Adrenal gland (tissue), 9 donors: ENCODE measurements at regions not wholly inside any gene's neighbourhood (a gene's known extent, or its start where the extent isn't known, plus 50 kb on each side); places are given as distances from the start of the nearest gene placed in this dataset.

Experiments used
- DNase-seq, 7 donors: peaks; one replicate each; pipeline ENCODE4 v3.0.0-alpha.2; 2019 to 2020
- H3K27ac ChIP-seq, 5 donors: fragments of 200-600 bp; sonication (generic) in 4 of 5; 1 replicate in 3 of 5; 2 replicates in 2 of 5; pipeline versions ENCODE4 v1.5.1 to v1.8.0; 2016 to 2020; ENCODE audit warnings: mild to moderate bottlenecking in 1 of 5
- H3K27me3 ChIP-seq: fragments of 200-600 bp; 2 replicates; pipeline ENCODE4 v1.8.0; 2021
- H3K36me3 ChIP-seq, 2 donors: fragments of 200-600 bp; replicated peaks in 1 of 2; 1 replicate in 1 of 2; 2 replicates in 1 of 2; pipeline versions ENCODE4 v1.5.1 to v1.8.0; 2018 to 2022
- H3K4me1 ChIP-seq, 2 donors: fragments of 200-600 bp; replicated peaks in 1 of 2; 1 replicate in 1 of 2; 2 replicates in 1 of 2; pipeline versions ENCODE4 v1.5.1 to v1.8.0; 2018 to 2021
- H3K4me3 ChIP-seq, 4 donors: fragments of 200-600 bp; sonication (generic) in 3 of 4; one replicate each; pipeline ENCODE4 v1.5.1; 2016 to 2018
- H3K9me3 ChIP-seq, 3 donors: fragments of 200-600 bp; sonication (generic) in 1 of 3; replicated peaks in 1 of 3; 1 replicate in 2 of 3; 2 replicates in 1 of 3; pipeline versions ENCODE4 v1.5.1 to v1.8.0; 2016 to 2021
- CTCF ChIP-seq, 6 experiments: fragments of 450-650 bp in 4 of 6; fragments of 200-600 bp in 2 of 6; sonication (generic) in 1 of 6; IDR thresholded peaks; 1 replicate in 5 of 6; 2 replicates in 1 of 6; pipeline versions ENCODE4 v1.5.1 to v1.8.0; 2016 to 2021; ENCODE audit warnings: antibody characterized with exemption in 6 of 6, mild to moderate bottlenecking in 2 of 6, moderate library complexity in 1 of 6
- POLR2A ChIP-seq, 2 donors: fragments of 450-650 bp; IDR thresholded peaks; one replicate each; pipeline ENCODE4 v1.6.1; 2017; ENCODE audit warnings: antibody characterized with exemption in 2 of 2, mild to moderate bottlenecking in 2 of 2, moderate library complexity in 1 of 2
- WGBS, 4 donors: extraction: QIAGEN DNeasy Blood & Tissue Kit in 2 of 4; methylation state at CpG; one replicate each; pipeline versions ENCODE4 v1.1.5 to v1.1.7; 2013 to 2017; 5-methylcytosine and 5-hydroxymethylcytosine counted together
- intact Hi-C, 2 donors: fragments of 100-400 bp; cut with DNase I; formaldehyde crosslinking; loops; one replicate each; pipeline versions ENCODE4 v1.14.1 to v1.15.0; 2022 to 2023
- donor health status: healthy with polysubstance abuse.
- donor health status: Bipolar disorder and iron deficiency.
- donor health status: DM: yes; HTN: yes; CAD: no.
- donor health status: DM: no; HTN: no; CAD: no.
- donor health status: DM: no; HTN: no; CAD: no.

- Histone ChIP-seq H3K9me3 (no peaks in the 10 kb centered on the region), H3K4me1 (no peaks in the 10 kb centered on the region), H3K4me3 (no peak overlapping the region), H3K36me3 (no peaks in the 10 kb centered on the region), H3K27me3 (no peaks in the 10 kb centered on the region), H3K27ac (no peak overlapping the region)
- intact Hi-C loops, result no loop called here
- TF ChIP-seq POLR2A (IDR thresholded peaks at IDR 0.05) (no peak), CTCF (IDR thresholded peaks at IDR 0.05) (no peak)
- WGBS, 4 donors, result 58 to 64% (median 61%) methylated on average over 5 of the region's 5 CpGs
- DNase-seq, result no peak
These were observed 197.3 kb upstream of the C9orf72 start for GRCh38 chr9:27770541-27770940.

- no peak for DNase-seq
- H3K4me1 ChIP-seq, result no peaks in the 10 kb centered on the region
- no peaks in the 10 kb centered on the region for H3K27me3 ChIP-seq
- no peak for TF ChIP-seq CTCF (IDR thresholded peaks at IDR 0.05)
- no peak for TF ChIP-seq POLR2A (IDR thresholded peaks at IDR 0.05)
- no peaks in the 10 kb centered on the region for H3K9me3 ChIP-seq
- intact Hi-C loops, result no loop called here
- H3K4me3 ChIP-seq, result no peak overlapping the region
- H3K27ac ChIP-seq, result no peak overlapping the region
- WGBS, 4 donors, result 47 to 58% (median 48%) methylated on average over 4 of the region's 4 CpGs
- no peaks in the 10 kb centered on the region for H3K36me3 ChIP-seq
These were observed 198.7 kb upstream of the C9orf72 start for GRCh38 chr9:27771803-27772545.

GRCh38 chr9:27784847-27785713, 211.8 kb upstream of the C9orf72 start:
- intact Hi-C loops, result no loop called here
- no peaks in the 10 kb centered on the region for H3K4me1 ChIP-seq
- H3K4me3 ChIP-seq, result no peak overlapping the region
- 37 to 60% (median 59%) methylated on average over 6 to 7 of the region's 7 CpGs for WGBS, 4 donors
- H3K36me3 ChIP-seq, result no peaks in the 10 kb centered on the region
- no peaks in the 10 kb centered on the region for H3K9me3 ChIP-seq
- DNase-seq, result no peak
- no peak for TF ChIP-seq CTCF (IDR thresholded peaks at IDR 0.05)
- no peak for TF ChIP-seq POLR2A (IDR thresholded peaks at IDR 0.05)
- no peaks in the 10 kb centered on the region for H3K27me3 ChIP-seq
- H3K27ac ChIP-seq, result no peak overlapping the region

GRCh38 chr9:27785714-27786100, 212.4 kb upstream of the C9orf72 start:
- H3K27ac ChIP-seq, result no peak overlapping the region
- H3K4me3 ChIP-seq, result no peak overlapping the region

More at GRCh38 chr9:27785714-27786100, 212.4 kb upstream of the C9orf72 start:
- DNase-seq, result no peak
- no peaks in the 10 kb centered on the region for H3K9me3 ChIP-seq
- no peaks in the 10 kb centered on the region for H3K4me1 ChIP-seq
- no peaks in the 10 kb centered on the region for H3K27me3 ChIP-seq
- H3K36me3 ChIP-seq, result no peaks in the 10 kb centered on the region
- no peak for TF ChIP-seq POLR2A (IDR thresholded peaks at IDR 0.05)
- no peak for TF ChIP-seq CTCF (IDR thresholded peaks at IDR 0.05)
- intact Hi-C loops, result no loop called here
